ENCODE measurements at regions not wholly inside any gene's neighbourhood (a gene's known extent, or its start where the extent isn't known, plus 50 kb on each side); places are given as distances from the start of the nearest gene placed in this dataset.

DNA sequence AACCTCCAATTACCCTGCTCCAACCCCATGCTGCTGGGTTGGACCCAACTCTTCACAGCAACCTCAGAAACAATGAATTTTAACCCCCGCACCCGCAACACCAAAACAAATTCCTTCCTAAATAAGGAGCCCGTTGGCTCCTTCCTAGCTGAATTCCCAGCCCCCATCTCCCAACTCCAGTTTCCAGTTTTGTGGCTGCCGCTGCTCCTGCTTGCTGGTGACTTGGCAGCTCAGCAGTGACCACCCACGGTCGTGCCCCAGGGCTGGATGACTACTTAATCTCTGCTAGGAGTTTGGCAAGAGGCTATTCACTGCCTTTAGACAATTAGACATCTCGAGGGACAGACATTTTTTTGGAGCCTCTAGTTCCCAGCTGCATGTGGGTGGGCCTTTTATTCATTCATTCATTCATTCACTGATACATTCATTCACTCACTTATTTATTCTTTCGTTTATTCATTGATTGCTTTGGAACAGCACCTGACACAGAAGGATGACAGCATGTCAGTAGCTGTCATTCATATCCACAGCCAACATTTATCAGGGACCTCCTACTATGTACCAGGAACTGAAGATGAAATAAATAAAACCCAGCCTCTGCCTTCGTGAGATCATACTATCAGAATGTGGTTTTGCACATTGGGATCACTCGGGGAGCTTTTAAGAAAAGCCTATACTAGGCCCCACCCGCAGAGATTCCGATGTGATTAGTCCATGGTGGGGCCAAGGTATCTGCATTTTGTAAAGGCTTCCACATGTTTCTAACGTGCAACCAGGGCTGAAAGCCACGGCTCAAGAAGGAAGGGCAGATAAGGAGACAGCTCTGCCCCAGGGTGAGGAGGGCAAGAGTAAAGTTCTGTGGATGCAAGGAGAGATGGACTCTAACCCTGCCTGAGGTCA, 256.5 kb downstream of the SHQ1 start:
- TF ChIP-seq CTCF (IDR thresholded peaks at IDR 0.05; ENCODE audit: insufficient read depth, low read depth, low read length) (no peak), EZH2 (IDR thresholded peaks at IDR 0.05; ENCODE audit: insufficient read depth, low read length) (no peak)

Measured in astrocyte (in vitro differentiated cells and primary cell).